Thyroid gland (tissue), 4 donors: ENCODE measurements at regions not wholly inside any gene's neighbourhood (a gene's known extent, or its start where the extent isn't known, plus 50 kb on each side); places are given as distances from the start of the nearest gene placed in this dataset.

Experiments
- DNase-seq, 2 donors: peaks; one replicate each; pipeline ENCODE4 v3.0.0-alpha.2; 2019
- H3K27ac ChIP-seq, 3 donors: fragments of 200-600 bp; sonication (generic); 1 replicate in 2 of 3; 2 replicates in 1 of 3; pipeline ENCODE4 v1.5.1; 2016 to 2019; ENCODE audit warnings: mild to moderate bottlenecking in 1 of 3, moderate library complexity in 1 of 3
- H3K27me3 ChIP-seq: fragments of 200-600 bp; sonication (generic); one replicate; pipeline ENCODE4 v1.5.1; 2019
- H3K36me3 ChIP-seq, 2 donors: fragments of 200-600 bp; sonication (generic); one replicate each; pipeline ENCODE4 v1.5.1; 2016 to 2019
- H3K4me1 ChIP-seq, 2 donors: fragments of 200-600 bp; sonication (generic); one replicate each; pipeline ENCODE4 v1.5.1; 2017 to 2019
- H3K4me3 ChIP-seq, 3 donors: fragments of 200-600 bp; sonication (generic); replicated peaks in 1 of 3; 1 replicate in 2 of 3; 2 replicates in 1 of 3; pipeline ENCODE4 v1.5.1; 2016; ENCODE audit warnings: mild to moderate bottlenecking in 1 of 3
- H3K9me3 ChIP-seq: fragments of 200-600 bp; sonication (generic); one replicate; pipeline ENCODE4 v1.5.1; 2017
- CTCF ChIP-seq, 6 experiments: fragments of 200-600 bp in 3 of 6; fragments of 450-650 bp in 3 of 6; sonication (generic) in 3 of 6; IDR thresholded peaks; one replicate each; pipeline ENCODE4 v1.5.1; 2016 to 2019; ENCODE audit warnings: antibody characterized with exemption in 6 of 6, mild to moderate bottlenecking in 2 of 6, inconsistent platforms in 1 of 6, moderate library complexity in 1 of 6
- POLR2A ChIP-seq, 2 donors: fragments of 450-650 bp; IDR thresholded peaks; one replicate each; pipeline ENCODE4 v1.6.1; 2017; ENCODE audit warnings: antibody characterized with exemption in 2 of 2, mild to moderate bottlenecking in 2 of 2, moderate library complexity in 1 of 2
- WGBS, 2 donors: methylation state at CpG; one replicate each; pipeline ENCODE4 v1.1.5; 2017; 5-methylcytosine and 5-hydroxymethylcytosine counted together
- intact Hi-C: fragments of 100-400 bp; cut with DNase I; formaldehyde crosslinking; loops from one replicate; pipeline ENCODE4 v1.15.1; 2023

- WGBS, 2 donors, result 5 to 9% methylated on average over 14 to 18 of the region's 18 CpGs
- H3K27me3 ChIP-seq, result no peaks in the 10 kb centered on the region
- intact Hi-C loops, result no loop called here
- no peaks in the 10 kb centered on the region for H3K9me3 ChIP-seq
- H3K27ac ChIP-seq, result no peak overlapping the region
- no peaks in the 10 kb centered on the region for H3K4me1 ChIP-seq
- TF ChIP-seq CTCF (IDR thresholded peaks at IDR 0.05) (peak; percentile 48 to 77 (median 64)), POLR2A (IDR thresholded peaks at IDR 0.05) (no peak)
- peak; percentile 55 to 58 for DNase-seq
- H3K4me3 ChIP-seq, result no peak overlapping the region
- no peaks in the 10 kb centered on the region for H3K36me3 ChIP-seq
These were observed 392.9 kb upstream of the EEF2KMT start for GRCh38 chr16:5490499-5490898.

GRCh38 chr16:5488581-5488980 is 391.0 kb upstream of the EEF2KMT start:
- intact Hi-C loops, result no loop called here
- H3K4me1 ChIP-seq, result no peaks in the 10 kb centered on the region
- no peak for DNase-seq
- H3K27ac ChIP-seq, result no peak overlapping the region
- 30 to 81% methylated on average over 3 of the region's 3 CpGs for WGBS, 2 donors
- H3K9me3 ChIP-seq, result no peaks in the 10 kb centered on the region
- no peaks in the 10 kb centered on the region for H3K27me3 ChIP-seq
- no peak overlapping the region for H3K4me3 ChIP-seq
- no peaks in the 10 kb centered on the region for H3K36me3 ChIP-seq
- TF ChIP-seq CTCF (IDR thresholded peaks at IDR 0.05), result no peak
- TF ChIP-seq POLR2A (IDR thresholded peaks at IDR 0.05), result no peak

- H3K27me3 ChIP-seq, result no peaks in the 10 kb centered on the region
- intact Hi-C loops, result no loop called here
- DNase-seq, result no peak
- no peaks in the 10 kb centered on the region for H3K4me1 ChIP-seq
- no peak for TF ChIP-seq CTCF (IDR thresholded peaks at IDR 0.05)
- TF ChIP-seq POLR2A (IDR thresholded peaks at IDR 0.05), result no peak
- no peaks in the 10 kb centered on the region for H3K9me3 ChIP-seq
- 86 to 88% methylated on average over 2 of the region's 2 CpGs for WGBS, 2 donors
- no peak overlapping the region for H3K27ac ChIP-seq
- no peak overlapping the region for H3K4me3 ChIP-seq
- no peaks in the 10 kb centered on the region for H3K36me3 ChIP-seq
These were observed 390.1 kb upstream of the EEF2KMT start for GRCh38 chr16:5487728-5488127.

- Histone ChIP-seq H3K27me3 (no peaks in the 10 kb centered on the region), H3K27ac (no peak overlapping the region), H3K4me3 (no peak overlapping the region), H3K9me3 (no peaks in the 10 kb centered on the region), H3K36me3 (no peaks in the 10 kb centered on the region), H3K4me1 (no peaks in the 10 kb centered on the region)
- TF ChIP-seq POLR2A (IDR thresholded peaks at IDR 0.05), result no peak
- no peak for TF ChIP-seq CTCF (IDR thresholded peaks at IDR 0.05)
- no peak for DNase-seq
- WGBS, 2 donors, result 51 to 66% methylated on average over 5 of the region's 5 CpGs
- intact Hi-C loops, result no loop called here
These were observed 384.7 kb upstream of the EEF2KMT start for GRCh38 chr16:5482256-5482655.

- H3K36me3 ChIP-seq, result no peaks in the 10 kb centered on the region
- WGBS, 2 donors, result 73 to 80% methylated on average over 7 of the region's 7 CpGs
- no peak overlapping the region for H3K27ac ChIP-seq
- DNase-seq, result no peak
- H3K9me3 ChIP-seq, result no peaks in the 10 kb centered on the region
- H3K27me3 ChIP-seq, result no peaks in the 10 kb centered on the region
- intact Hi-C loops, result no loop called here
- H3K4me3 ChIP-seq, result no peak overlapping the region
- no peak for TF ChIP-seq CTCF (IDR thresholded peaks at IDR 0.05)
- no peak for TF ChIP-seq POLR2A (IDR thresholded peaks at IDR 0.05)
- H3K4me1 ChIP-seq, result no peaks in the 10 kb centered on the region
These were observed 383.0 kb upstream of the EEF2KMT start for GRCh38 chr16:5480431-5481195.
